ENCODE measurements at regions not wholly inside any gene's neighbourhood (a gene's known extent, or its start where the extent isn't known, plus 50 kb on each side); places are given as distances from the start of the nearest gene placed in this dataset.

GRCh38 chr1:3954170-3955169 is 54.4 kb upstream of the C1orf174 start:
- H3K4me3 Mint-ChIP-seq (ENCODE audit: unreplicated experiment) = no peak overlapping the region
- no peak overlapping the region for H3K27ac Mint-ChIP-seq (ENCODE audit: unreplicated experiment)
- H3K36me3 Mint-ChIP-seq (ENCODE audit: low read depth, unreplicated experiment) = no peaks in the 10 kb centered on the region
- H3K4me1 Mint-ChIP-seq (ENCODE audit: unreplicated experiment) = no peaks in the 10 kb centered on the region
- no peak for DNase-seq (ENCODE audit: low spot score)
- TF ChIP-seq, protein P1, sequence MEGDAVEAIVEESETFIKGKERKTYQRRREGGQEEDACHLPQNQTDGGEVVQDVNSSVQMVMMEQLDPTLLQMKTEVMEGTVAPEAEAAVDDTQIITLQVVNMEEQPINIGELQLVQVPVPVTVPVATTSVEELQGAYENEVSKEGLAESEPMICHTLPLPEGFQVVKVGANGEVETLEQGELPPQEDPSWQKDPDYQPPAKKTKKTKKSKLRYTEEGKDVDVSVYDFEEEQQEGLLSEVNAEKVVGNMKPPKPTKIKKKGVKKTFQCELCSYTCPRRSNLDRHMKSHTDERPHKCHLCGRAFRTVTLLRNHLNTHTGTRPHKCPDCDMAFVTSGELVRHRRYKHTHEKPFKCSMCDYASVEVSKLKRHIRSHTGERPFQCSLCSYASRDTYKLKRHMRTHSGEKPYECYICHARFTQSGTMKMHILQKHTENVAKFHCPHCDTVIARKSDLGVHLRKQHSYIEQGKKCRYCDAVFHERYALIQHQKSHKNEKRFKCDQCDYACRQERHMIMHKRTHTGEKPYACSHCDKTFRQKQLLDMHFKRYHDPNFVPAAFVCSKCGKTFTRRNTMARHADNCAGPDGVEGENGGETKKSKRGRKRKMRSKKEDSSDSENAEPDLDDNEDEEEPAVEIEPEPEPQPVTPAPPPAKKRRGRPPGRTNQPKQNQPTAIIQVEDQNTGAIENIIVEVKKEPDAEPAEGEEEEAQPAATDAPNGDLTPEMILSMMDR (IDR thresholded peaks at IDR 0.05; ENCODE audit: unreplicated experiment) = no peak
- H3K27me3 Mint-ChIP-seq (ENCODE audit: unreplicated experiment) = peaks cover 10% of the 10 kb centered on the region
- no peaks in the 10 kb centered on the region for H3K9me3 Mint-ChIP-seq (ENCODE audit: unreplicated experiment)

- peaks cover 14% of the 10 kb centered on the region for H3K27me3 Mint-ChIP-seq (ENCODE audit: unreplicated experiment)
- no peaks in the 10 kb centered on the region for H3K4me1 Mint-ChIP-seq (ENCODE audit: unreplicated experiment)
- H3K9me3 Mint-ChIP-seq (ENCODE audit: unreplicated experiment) = no peaks in the 10 kb centered on the region
- H3K4me3 Mint-ChIP-seq (ENCODE audit: unreplicated experiment) = no peak overlapping the region
- no peaks in the 10 kb centered on the region for H3K36me3 Mint-ChIP-seq (ENCODE audit: low read depth, unreplicated experiment)
- no peak overlapping the region for H3K27ac Mint-ChIP-seq (ENCODE audit: unreplicated experiment)
- TF ChIP-seq, protein P1 (IDR thresholded peaks at IDR 0.05; ENCODE audit: unreplicated experiment) = no peak
- DNase-seq (ENCODE audit: low spot score) = no peak
Observed at GRCh38 chr1:3955196-3955772, 55.2 kb upstream of the C1orf174 start.

DNA sequence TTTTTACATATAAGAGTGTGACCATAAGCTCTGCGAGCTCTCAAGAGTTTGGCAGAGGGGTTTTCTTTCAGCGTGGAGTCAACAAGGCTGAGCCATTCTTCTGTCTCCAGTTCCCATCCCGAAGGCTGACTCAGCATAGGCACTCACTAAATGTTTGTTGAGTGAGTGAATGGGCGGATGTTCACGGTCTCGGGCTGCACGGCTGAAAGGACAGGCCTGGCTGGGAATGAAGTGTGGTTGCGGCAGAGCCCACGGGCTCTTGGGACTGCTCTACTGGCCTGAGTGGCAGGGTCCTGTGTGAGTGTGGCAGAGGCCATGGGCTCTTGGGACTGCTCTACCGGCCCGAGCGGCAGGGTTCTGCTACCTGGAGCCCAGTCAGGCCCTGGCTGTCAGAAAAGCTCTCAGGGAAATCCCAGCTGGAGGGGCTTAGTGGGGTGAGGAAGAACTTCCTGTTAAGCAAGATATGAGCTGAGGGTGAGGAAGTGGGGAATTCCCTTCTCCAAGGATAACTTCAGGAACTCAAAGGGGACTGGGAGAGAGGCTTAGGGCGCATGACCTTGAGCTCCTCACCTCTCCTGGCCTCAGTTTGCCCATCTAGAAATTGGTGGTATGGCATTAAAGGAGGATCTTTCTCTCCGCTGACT is 56.6 kb upstream of the C1orf174 start:
- Mint-ChIP-seq H3K27ac (ENCODE audit: unreplicated experiment) (no peak overlapping the region), H3K4me3 (ENCODE audit: unreplicated experiment) (no peak overlapping the region), H3K9me3 (ENCODE audit: unreplicated experiment) (no peaks in the 10 kb centered on the region), H3K4me1 (ENCODE audit: unreplicated experiment) (no peaks in the 10 kb centered on the region), H3K27me3 (ENCODE audit: unreplicated experiment) (peaks cover 14% of the 10 kb centered on the region), H3K36me3 (ENCODE audit: low read depth, unreplicated experiment) (no peaks in the 10 kb centered on the region)
- DNase-seq (ENCODE audit: low spot score) = no peak
- TF ChIP-seq, protein P1 (IDR thresholded peaks at IDR 0.05; ENCODE audit: unreplicated experiment) = no peak

GRCh38 chr1:3959361-3959760 is 59.3 kb upstream of the C1orf174 start:
- no peak overlapping the region for H3K27ac Mint-ChIP-seq (ENCODE audit: unreplicated experiment)
- no peaks in the 10 kb centered on the region for H3K36me3 Mint-ChIP-seq (ENCODE audit: low read depth, unreplicated experiment)
- peaks cover 14% of the 10 kb centered on the region for H3K27me3 Mint-ChIP-seq (ENCODE audit: unreplicated experiment)
- TF ChIP-seq, protein P1 (IDR thresholded peaks at IDR 0.05; ENCODE audit: unreplicated experiment) = no peak
- no peaks in the 10 kb centered on the region for H3K4me1 Mint-ChIP-seq (ENCODE audit: unreplicated experiment)
- no peaks in the 10 kb centered on the region for H3K9me3 Mint-ChIP-seq (ENCODE audit: unreplicated experiment)
- no peak overlapping the region for H3K4me3 Mint-ChIP-seq (ENCODE audit: unreplicated experiment)
- DNase-seq (ENCODE audit: low spot score) = no peak
